A549 (cell line): ENCODE measurements at regions not wholly inside any gene's neighbourhood (a gene's known extent, or its start where the extent isn't known, plus 50 kb on each side); places are given as distances from the start of the nearest gene placed in this dataset.

ENCODE experiments used
- CHD4 ChIP-seq: fragments of 200-600 bp; sonication (generic); IDR thresholded peaks from 2 replicates; pipeline ENCODE4 v1.6.1; 2016; ENCODE audit warnings: antibody characterized with exemption, mild to moderate bottlenecking, borderline replicate concordance
- POLR2A ChIP-seq: IDR thresholded peaks from 2 replicates; pipeline ENCODE4 v1.6.1; 2012; ENCODE audit warnings: mild to moderate bottlenecking, low read length

DNA sequence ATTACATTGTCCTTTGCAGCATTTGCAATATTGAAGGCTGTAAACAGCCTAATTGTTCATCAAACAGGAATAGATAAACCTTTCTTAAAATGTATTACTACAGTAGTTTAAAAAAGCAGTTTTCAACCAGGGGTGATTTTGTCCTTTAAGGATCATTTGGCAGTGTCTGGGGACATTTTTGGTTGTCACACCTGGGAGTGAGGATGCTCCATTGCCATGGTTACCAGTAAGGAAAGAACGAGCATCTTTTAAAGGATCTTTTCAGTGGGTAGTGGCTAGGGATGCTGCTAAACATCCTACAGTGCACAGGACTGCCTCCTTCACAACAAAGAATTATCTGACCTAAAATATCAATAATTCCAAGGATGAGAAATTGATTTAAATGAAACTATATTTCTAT lies 596.3 kb downstream of the HINT1 start:
- TF ChIP-seq POLR2A = no peak
- TF ChIP-seq CHD4 = no peak
